ENCODE measurements at regions not wholly inside any gene's neighbourhood (a gene's known extent, or its start where the extent isn't known, plus 50 kb on each side); places are given as distances from the start of the nearest gene placed in this dataset.
"Not testable (repeated sequence)": the region's sequence is repeated elsewhere in the genome, so short reads cannot be mapped to it uniquely, and the experiment has no call there.

GRCh38 chr3:137304313-137305056 is 346.7 kb downstream of the IL20RB start:
- DNase-seq, result no peak

GRCh38 chr3:137324114-137324513 is 366.3 kb downstream of the IL20RB start:
- no peak for DNase-seq

- no peak for DNase-seq
Measured at GRCh38 chr3:137325170-137325569, 367.4 kb downstream of the IL20RB start.

GRCh38 chr3:137325934-137326333 is 368.2 kb downstream of the IL20RB start:
- DNase-seq, result no peak

- no peak for DNase-seq
Measured at GRCh38 chr3:137329594-137329993, 371.8 kb downstream of the IL20RB start.

- DNase-seq, result no peak
Measured at GRCh38 chr3:137330246-137330645, 372.5 kb downstream of the IL20RB start.

- no peak for DNase-seq
Measured at GRCh38 chr3:137332297-137332696, 374.5 kb downstream of the IL20RB start.

GRCh38 chr3:137335478-137335877 is 377.7 kb downstream of the IL20RB start:
- no peak for DNase-seq

- not testable (repeated sequence) for DNase-seq
Measured at GRCh38 chr3:137338400-137338799, 380.6 kb downstream of the IL20RB start.

GRCh38 chr3:137343283-137343682 is 385.5 kb downstream of the IL20RB start:
- DNase-seq, result no peak

- DNase-seq, result no peak
Measured at GRCh38 chr3:137347132-137347531, 389.3 kb downstream of the IL20RB start.

- no peak for DNase-seq
Measured at GRCh38 chr3:137347817-137348368, 390.1 kb downstream of the IL20RB start.

- DNase-seq, result no peak
Measured at GRCh38 chr3:137348936-137349335, 391.2 kb downstream of the IL20RB start.

- no peak for DNase-seq
Measured at GRCh38 chr3:137349557-137350348, 392.0 kb downstream of the IL20RB start.

- DNase-seq, result no peak
Measured at GRCh38 chr3:137360531-137361201, 402.9 kb downstream of the IL20RB start.

GRCh38 chr3:137382005-137382594 is 382.0 kb upstream of the SOX14 start:
- no peak for DNase-seq

- no peak for DNase-seq
Measured at GRCh38 chr3:137385922-137386321, 378.2 kb upstream of the SOX14 start.

- DNase-seq, result no peak
Measured at GRCh38 chr3:137409584-137409983, 354.5 kb upstream of the SOX14 start.

GRCh38 chr3:137410028-137410427 is 354.1 kb upstream of the SOX14 start:
- no peak for DNase-seq

GRCh38 chr3:137420198-137420995 is 343.7 kb upstream of the SOX14 start:
- DNase-seq, result no peak

- DNase-seq, result no peak
Measured at GRCh38 chr3:137438561-137438960, 325.6 kb upstream of the SOX14 start.

GRCh38 chr3:137460944-137461343 is 303.2 kb upstream of the SOX14 start:
- peak; percentile 1 for DNase-seq

All from NCI-H345 (cell line).